NCI-H748 treated with DMSO at 0.1 percent for 48 hours (cell line): ENCODE measurements at regions not wholly inside any gene's neighbourhood (a gene's known extent, or its start where the extent isn't known, plus 50 kb on each side); places are given as distances from the start of the nearest gene placed in this dataset.
"Not testable (repeated sequence)": the region's sequence is repeated elsewhere in the genome, so short reads cannot be mapped to it uniquely, and the experiment has no call there.

Source experiments
- DNase-seq: peaks from one replicate; lab custom pipeline; 2025; lab: John Stamatoyannopoulos, UW

- no peak for DNase-seq
These were observed 119.7 kb downstream of the MACROH2A1 start for GRCh38 chr5:135279328-135279727.

- DNase-seq = no peak
These were observed 122.9 kb downstream of the MACROH2A1 start for GRCh38 chr5:135276151-135276550.

GRCh38 chr5:135273212-135273611 lies 125.8 kb downstream of the MACROH2A1 start:
- no peak for DNase-seq

GRCh38 chr5:135272311-135272805 lies 126.7 kb downstream of the MACROH2A1 start:
- no peak for DNase-seq

- DNase-seq = no peak
These were observed 127.3 kb downstream of the MACROH2A1 start for GRCh38 chr5:135271533-135272310.

- no peak for DNase-seq
These were observed 129.1 kb downstream of the MACROH2A1 start for GRCh38 chr5:135269931-135270421.

GRCh38 chr5:135269199-135269598 lies 129.8 kb downstream of the MACROH2A1 start:
- DNase-seq = no peak

- DNase-seq = no peak
These were observed 132.1 kb downstream of the MACROH2A1 start for GRCh38 chr5:135266975-135267374.

GRCh38 chr5:135266303-135266635 lies 132.8 kb downstream of the MACROH2A1 start:
- DNase-seq = no peak

- no peak for DNase-seq
These were observed 133.3 kb downstream of the MACROH2A1 start for GRCh38 chr5:135265497-135266302.

GRCh38 chr5:135264451-135265440 lies 134.3 kb downstream of the MACROH2A1 start:
- no peak for DNase-seq

GRCh38 chr5:135263022-135263668 lies 135.9 kb downstream of the MACROH2A1 start:
- no peak for DNase-seq

GRCh38 chr5:135262364-135262763 lies 136.7 kb downstream of the MACROH2A1 start:
- no peak for DNase-seq

- DNase-seq = not testable (repeated sequence)
These were observed 138.9 kb downstream of the MACROH2A1 start for GRCh38 chr5:135260108-135260507.

- no peak for DNase-seq
These were observed 143.4 kb downstream of the MACROH2A1 start for GRCh38 chr5:135255461-135256178.

- DNase-seq = no peak
These were observed 144.8 kb downstream of the MACROH2A1 start for GRCh38 chr5:135254183-135254582.

GRCh38 chr5:135253601-135254178 lies 145.3 kb downstream of the MACROH2A1 start:
- DNase-seq = no peak

- peak; percentile 55 for DNase-seq
These were observed 147.9 kb downstream of the MACROH2A1 start for GRCh38 chr5:135251093-135251492.

- no peak for DNase-seq
These were observed 148.4 kb downstream of the MACROH2A1 start for GRCh38 chr5:135250671-135251070.

- DNase-seq = no peak
These were observed 149.4 kb downstream of the MACROH2A1 start for GRCh38 chr5:135249658-135250057.
